ENCODE measurements at regions not wholly inside any gene's neighbourhood (a gene's known extent, or its start where the extent isn't known, plus 50 kb on each side); places are given as distances from the start of the nearest gene placed in this dataset.

DNA sequence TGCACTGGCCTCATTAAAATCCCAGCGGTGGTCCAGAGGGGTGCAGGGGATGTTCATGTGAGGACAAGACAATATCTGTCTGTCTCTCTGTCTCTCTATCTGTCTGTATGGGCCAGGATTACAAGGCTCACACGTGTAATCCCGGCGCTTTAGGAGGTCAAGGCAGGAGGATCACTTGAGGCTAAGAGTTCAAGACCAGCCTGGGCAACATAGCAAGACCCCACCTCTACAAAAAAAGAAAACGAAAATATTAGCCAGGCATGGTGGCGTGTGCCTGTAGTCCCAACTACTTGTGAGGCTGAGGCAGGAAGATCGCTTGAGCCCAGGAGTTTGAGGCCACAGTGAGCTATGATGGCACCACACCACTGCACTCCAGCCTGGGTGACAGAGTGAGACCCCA, 117.1 kb downstream of the PHETA1 start (continued):
- no peak for TF ChIP-seq SP4 (IDR thresholded peaks at IDR 0.05; ENCODE audit: low read length)
- TF ChIP-seq MAFK (IDR thresholded peaks at IDR 0.05; ENCODE audit: low read depth, low read length) = no peak
- TF ChIP-seq RFX5 (IDR thresholded peaks at IDR 0.05; ENCODE audit: borderline replicate concordance, low read depth, low read length) = no peak
- TF ChIP-seq SAP30 (IDR thresholded peaks at IDR 0.05; ENCODE audit: insufficient read depth, insufficient replicate concordance, low read length) = no peak
